CD14-positive monocyte (primary cell): ENCODE measurements at regions not wholly inside any gene's neighbourhood (a gene's known extent, or its start where the extent isn't known, plus 50 kb on each side); places are given as distances from the start of the nearest gene placed in this dataset.
"Not testable (repeated sequence)": the region's sequence is repeated elsewhere in the genome, so short reads cannot be mapped to it uniquely, and the experiment has no call there.

ENCODE experiments used
- DNase-seq, 3 donors: peaks; one replicate each; pipeline ENCODE4 v3.0.0-alpha.2; 2011 to 2022
- H2AFZ ChIP-seq: 2 replicates; pipeline ENCODE4 v1.6.0; 2012; ENCODE audit warnings: mild to moderate bottlenecking, low read depth, low read length, inconsistent platforms; ENCODE audit not compliant: insufficient read depth, poor library complexity, severe bottlenecking
- H3K27ac ChIP-seq, 2 donors: 1 replicate in 1 of 2; 2 replicates in 1 of 2; pipeline ENCODE4 v1.5.1; 2012 to 2013; ENCODE audit warnings: low read length in 2 of 2, control low read depth in 1 of 2, inconsistent platforms in 1 of 2, low read depth in 1 of 2, mild to moderate bottlenecking in 1 of 2
- H3K27me3 ChIP-seq, 2 donors: one replicate each; pipeline versions ENCODE4 v1.6.0 to v1.6.1; 2011 to 2013; ENCODE audit warnings: low read length in 2 of 2; ENCODE audit not compliant: control insufficient read depth in 2 of 2, insufficient read depth in 2 of 2
- H3K36me3 ChIP-seq, 2 donors: replicated peaks in 1 of 2; 1 replicate in 1 of 2; 2 replicates in 1 of 2; pipeline versions ENCODE4 v1.5.1 to v1.6.1; 2012 to 2013; ENCODE audit warnings: low read length in 2 of 2, control low read depth in 1 of 2, inconsistent platforms in 1 of 2, mild to moderate bottlenecking in 1 of 2; ENCODE audit not compliant: insufficient read depth in 2 of 2, control insufficient read depth in 1 of 2
- H3K4me1 ChIP-seq, 2 donors: 1 replicate in 1 of 2; 2 replicates in 1 of 2; pipeline versions ENCODE4 v1.5.1 to v1.6.1; 2012 to 2013; ENCODE audit warnings: low read length in 2 of 2, control low read depth in 1 of 2, inconsistent platforms in 1 of 2, mild to moderate bottlenecking in 1 of 2, moderate library complexity in 1 of 2; ENCODE audit not compliant: insufficient read depth in 2 of 2, control insufficient read depth in 1 of 2
- H3K4me2 ChIP-seq: replicated peaks from 2 replicates; pipeline ENCODE3; 2012; ENCODE audit warnings: low read length, moderate library complexity, mild to moderate bottlenecking; ENCODE audit not compliant: poor library complexity, severe bottlenecking; ENCODE audit errors: extremely low read depth
- H3K4me3 ChIP-seq, 3 experiments: fragments of 200-600 bp in 1 of 3; sonication (generic) in 1 of 3; replicated peaks in 1 of 3; 1 replicate in 2 of 3; 2 replicates in 1 of 3; pipeline ENCODE4 v1.5.1; 2011 to 2013; ENCODE audit warnings: low read length in 3 of 3, mild to moderate bottlenecking in 3 of 3, control low read depth in 2 of 3, low read depth in 2 of 3, inconsistent platforms in 1 of 3, moderate library complexity in 1 of 3
- H3K79me2 ChIP-seq: 2 replicates; pipeline ENCODE4 v1.6.0; 2012; ENCODE audit warnings: mild to moderate bottlenecking, control low read depth, inconsistent platforms, low read length, moderate library complexity; ENCODE audit not compliant: insufficient read depth
- H3K9ac ChIP-seq: 2 replicates; pipeline ENCODE4 v1.6.0; 2017; ENCODE audit warnings: low read length, mild to moderate bottlenecking; ENCODE audit not compliant: insufficient read depth, poor library complexity, severe bottlenecking
- H3K9me3 ChIP-seq, 2 donors: replicated peaks in 1 of 2; 1 replicate in 1 of 2; 2 replicates in 1 of 2; pipeline versions ENCODE4 v1.5.1 to v1.6.1; 2012 to 2013; ENCODE audit warnings: low read length in 2 of 2, control low read depth in 1 of 2; ENCODE audit not compliant: control insufficient read depth in 1 of 2, insufficient read depth in 1 of 2
- H4K20me1 ChIP-seq: 2 replicates; pipeline ENCODE4 v1.6.0; 2012; ENCODE audit warnings: mild to moderate bottlenecking, low read length, control low read depth, moderate library complexity; ENCODE audit not compliant: insufficient read depth
- H3K27ac Mint-ChIP-seq, 7 donors: one replicate each; pipeline ENCODE4 v1.8.0; 2020; ENCODE audit warnings: mild to moderate bottlenecking in 7 of 7, mixed read lengths in 7 of 7, moderate library complexity in 6 of 7, inconsistent platforms in 2 of 7
- H3K27me3 Mint-ChIP-seq, 3 donors: one replicate each; pipeline ENCODE4 v1.8.0; 2021 to 2022; ENCODE audit warnings: low read depth in 3 of 3, mild to moderate bottlenecking in 3 of 3, mixed read lengths in 3 of 3, moderate library complexity in 3 of 3, inconsistent platforms in 1 of 3
- H3K36me3 Mint-ChIP-seq, 2 donors: one replicate each; pipeline ENCODE4 v1.8.0; 2020; ENCODE audit warnings: mixed read lengths in 2 of 2, inconsistent platforms in 1 of 2, mild to moderate bottlenecking in 1 of 2
- H3K4me1 Mint-ChIP-seq: one replicate; pipeline ENCODE4 v1.8.0; 2020; ENCODE audit warnings: mild to moderate bottlenecking, mixed read lengths
- H3K4me3 Mint-ChIP-seq, 2 donors: one replicate each; pipeline ENCODE4 v1.8.0; 2020; ENCODE audit warnings: mild to moderate bottlenecking in 2 of 2, mixed read lengths in 2 of 2, moderate library complexity in 1 of 2
- H3K9me3 Mint-ChIP-seq, 7 donors: one replicate each; pipeline ENCODE4 v1.8.0; 2020 to 2022; ENCODE audit warnings: mixed read lengths in 7 of 7, mild to moderate bottlenecking in 6 of 7, moderate library complexity in 6 of 7, inconsistent platforms in 2 of 7
- WGBS: methylation state at CpG from one replicate; pipeline ENCODE4 v1.1.5; 2013; ENCODE audit warnings: missing lambda C conversion rate; ENCODE audit not compliant: insufficient coverage; 5-methylcytosine and 5-hydroxymethylcytosine counted together
- intact Hi-C, 2 donors: fragments of 100-400 bp; cut with micrococcal nuclease; formaldehyde crosslinking; loops; one replicate each; pipeline versions ENCODE4 v1.15.0 to v1.15.1; 2023
- TF ChIP-seq, protein P1 (sequence below): fragments of 200-600 bp; IDR thresholded peaks from one replicate; pipeline ENCODE4 v1.8.0; 2022; ENCODE audit warnings: antibody characterized with exemption, mild to moderate bottlenecking

DNA sequence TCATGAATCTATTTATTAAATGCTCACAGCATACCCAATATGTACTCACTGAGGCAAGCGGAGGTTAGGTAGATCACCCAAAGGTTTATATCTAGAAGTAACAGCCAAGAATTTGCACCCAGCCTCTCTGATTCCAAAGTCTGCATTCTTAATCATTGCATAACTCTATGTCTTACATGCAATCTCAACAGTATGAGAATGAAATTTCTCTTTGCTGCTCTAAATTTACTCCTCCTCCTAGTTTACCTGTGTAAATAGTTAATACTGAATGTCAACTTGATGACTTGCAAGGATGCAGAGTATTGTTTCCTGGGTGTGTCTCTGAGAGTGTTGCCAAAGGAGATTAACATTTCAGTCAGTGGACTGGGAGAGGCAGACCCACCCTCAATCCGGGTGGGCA, 840.6 kb downstream of the BRINP3 start:
- H3K4me3 ChIP-seq = no peak overlapping the region
- WGBS = 100% methylated on average over 1 of the region's 2 CpGs
- Mint-ChIP-seq H3K4me1 (no peaks in the 10 kb centered on the region), H3K9me3 (no peaks in the 10 kb centered on the region), H3K4me3 (no peak overlapping the region), H3K27ac (no peak overlapping the region), H3K36me3 (no peaks in the 10 kb centered on the region), H3K27me3 (no peaks in the 10 kb centered on the region)
- no peaks in the 10 kb centered on the region for H3K36me3 ChIP-seq
- no peak overlapping the region for H2AFZ ChIP-seq
- TF ChIP-seq, protein P1, sequence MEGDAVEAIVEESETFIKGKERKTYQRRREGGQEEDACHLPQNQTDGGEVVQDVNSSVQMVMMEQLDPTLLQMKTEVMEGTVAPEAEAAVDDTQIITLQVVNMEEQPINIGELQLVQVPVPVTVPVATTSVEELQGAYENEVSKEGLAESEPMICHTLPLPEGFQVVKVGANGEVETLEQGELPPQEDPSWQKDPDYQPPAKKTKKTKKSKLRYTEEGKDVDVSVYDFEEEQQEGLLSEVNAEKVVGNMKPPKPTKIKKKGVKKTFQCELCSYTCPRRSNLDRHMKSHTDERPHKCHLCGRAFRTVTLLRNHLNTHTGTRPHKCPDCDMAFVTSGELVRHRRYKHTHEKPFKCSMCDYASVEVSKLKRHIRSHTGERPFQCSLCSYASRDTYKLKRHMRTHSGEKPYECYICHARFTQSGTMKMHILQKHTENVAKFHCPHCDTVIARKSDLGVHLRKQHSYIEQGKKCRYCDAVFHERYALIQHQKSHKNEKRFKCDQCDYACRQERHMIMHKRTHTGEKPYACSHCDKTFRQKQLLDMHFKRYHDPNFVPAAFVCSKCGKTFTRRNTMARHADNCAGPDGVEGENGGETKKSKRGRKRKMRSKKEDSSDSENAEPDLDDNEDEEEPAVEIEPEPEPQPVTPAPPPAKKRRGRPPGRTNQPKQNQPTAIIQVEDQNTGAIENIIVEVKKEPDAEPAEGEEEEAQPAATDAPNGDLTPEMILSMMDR = no peak
- no peak overlapping the region for H3K9ac ChIP-seq
- no peak overlapping the region for H3K4me2 ChIP-seq
- intact Hi-C loops = no loop called here
- H3K4me1 ChIP-seq = no peaks in the 10 kb centered on the region
- no peak overlapping the region for H3K27ac ChIP-seq
- DNase-seq = no peak
- H3K27me3 ChIP-seq = no peaks in the 10 kb centered on the region
- no peaks in the 10 kb centered on the region for H3K9me3 ChIP-seq
- H3K79me2 ChIP-seq = no peaks in the 10 kb centered on the region
- no peaks in the 10 kb centered on the region for H4K20me1 ChIP-seq

DNA sequence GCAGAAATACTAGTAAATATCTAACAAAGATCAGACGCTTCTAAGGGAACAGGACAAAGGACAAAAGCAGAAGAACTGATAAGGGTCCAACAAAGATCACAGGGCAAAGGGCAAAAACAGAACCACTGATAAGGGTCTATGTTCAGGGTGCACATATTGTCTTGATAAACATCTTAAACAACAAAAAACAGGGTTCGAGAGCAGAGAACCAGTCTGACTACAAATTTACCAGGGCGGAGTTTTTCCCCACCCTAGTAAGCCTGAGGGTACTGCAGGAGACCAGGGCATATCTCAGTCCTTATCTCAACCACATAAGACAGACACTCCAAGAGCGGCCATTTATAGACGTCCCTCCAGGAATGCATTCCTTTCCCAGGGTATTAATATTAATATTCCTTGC, 833.5 kb downstream of the BRINP3 start:
- H3K27ac ChIP-seq, H3K4me3 Mint-ChIP-seq, H3K4me1 ChIP-seq, H3K4me3 ChIP-seq, H3K9me3 ChIP-seq, H4K20me1 ChIP-seq, DNase-seq, H3K27ac Mint-ChIP-seq, H3K9me3 Mint-ChIP-seq, H3K27me3 ChIP-seq, H3K79me2 ChIP-seq, H3K4me1 Mint-ChIP-seq, intact Hi-C loops, H3K4me2 ChIP-seq, H3K36me3 ChIP-seq, H2AFZ ChIP-seq, H3K27me3 Mint-ChIP-seq, H3K36me3 Mint-ChIP-seq, H3K9ac ChIP-seq: not testable (repeated sequence)
- no CpG with 5 or more reads among the region's 5 CpGs for WGBS
